Calu3 (cell line): ENCODE measurements at regions not wholly inside any gene's neighbourhood (a gene's known extent, or its start where the extent isn't known, plus 50 kb on each side); places are given as distances from the start of the nearest gene placed in this dataset.

Experiments
- BruUV-seq: library from RNA; stranded (reverse); fragments of 400-500 nt; replicated peaks from 2 replicates; lab custom pipeline; 2021; lab: Mats Ljungman, UMichigan
- CTCF ChIA-PET: fragments of 300-600 bp; sonication (Branson Sonifier 250); formaldehyde crosslinking; loops from one replicate; lab custom pipeline; 2022; ENCODE audit warnings: antibody characterized with exemption; lab: Charles Lee
- DNase-seq: peaks from one replicate; pipeline ENCODE4 v3.0.0; 2022
- H3K27ac Mint-ChIP-seq: one replicate; pipeline ENCODE4 v1.8.0; 2022; ENCODE audit warnings: mixed read lengths; ENCODE audit not compliant: unreplicated experiment
- H3K27me3 Mint-ChIP-seq: one replicate; pipeline ENCODE4 v1.8.0; 2022; ENCODE audit warnings: mixed read lengths; ENCODE audit not compliant: unreplicated experiment
- H3K36me3 Mint-ChIP-seq: one replicate; pipeline ENCODE4 v1.8.0; 2022; ENCODE audit warnings: mild to moderate bottlenecking, moderate library complexity, mixed read lengths; ENCODE audit not compliant: insufficient read depth, unreplicated experiment
- H3K4me1 Mint-ChIP-seq: one replicate; pipeline ENCODE4 v1.8.0; 2022; ENCODE audit warnings: mild to moderate bottlenecking, low read depth, mixed read lengths; ENCODE audit not compliant: unreplicated experiment
- H3K4me3 Mint-ChIP-seq: one replicate; pipeline ENCODE4 v1.8.0; 2022; ENCODE audit warnings: mild to moderate bottlenecking, low read depth, moderate library complexity, mixed read lengths; ENCODE audit not compliant: unreplicated experiment
- H3K9me3 Mint-ChIP-seq: one replicate; pipeline ENCODE4 v1.8.0; 2022; ENCODE audit warnings: low read depth, mixed read lengths; ENCODE audit not compliant: unreplicated experiment
- intact Hi-C: fragments of 100-400 bp; cut with micrococcal nuclease; formaldehyde crosslinking; loops from one replicate; pipeline ENCODE4 v1.10.0; 2022; ENCODE audit not compliant: unreplicated experiment
- TF ChIP-seq, protein P1 (sequence below): fragments of 200-600 bp; IDR thresholded peaks from one replicate; pipeline ENCODE4 v1.8.0; 2022; ENCODE audit warnings: antibody characterized with exemption; ENCODE audit not compliant: unreplicated experiment

GRCh38 chr16:86692426-86692825 is 114.1 kb downstream of the FOXL1 start:
- Mint-ChIP-seq H3K4me3 (no peak overlapping the region), H3K36me3 (no peaks in the 10 kb centered on the region), H3K27me3 (peaks cover 25% of the 10 kb centered on the region), H3K27ac (no peak overlapping the region), H3K9me3 (no peaks in the 10 kb centered on the region), H3K4me1 (no peaks in the 10 kb centered on the region)
- no peak for DNase-seq
- TF ChIP-seq, protein P1, sequence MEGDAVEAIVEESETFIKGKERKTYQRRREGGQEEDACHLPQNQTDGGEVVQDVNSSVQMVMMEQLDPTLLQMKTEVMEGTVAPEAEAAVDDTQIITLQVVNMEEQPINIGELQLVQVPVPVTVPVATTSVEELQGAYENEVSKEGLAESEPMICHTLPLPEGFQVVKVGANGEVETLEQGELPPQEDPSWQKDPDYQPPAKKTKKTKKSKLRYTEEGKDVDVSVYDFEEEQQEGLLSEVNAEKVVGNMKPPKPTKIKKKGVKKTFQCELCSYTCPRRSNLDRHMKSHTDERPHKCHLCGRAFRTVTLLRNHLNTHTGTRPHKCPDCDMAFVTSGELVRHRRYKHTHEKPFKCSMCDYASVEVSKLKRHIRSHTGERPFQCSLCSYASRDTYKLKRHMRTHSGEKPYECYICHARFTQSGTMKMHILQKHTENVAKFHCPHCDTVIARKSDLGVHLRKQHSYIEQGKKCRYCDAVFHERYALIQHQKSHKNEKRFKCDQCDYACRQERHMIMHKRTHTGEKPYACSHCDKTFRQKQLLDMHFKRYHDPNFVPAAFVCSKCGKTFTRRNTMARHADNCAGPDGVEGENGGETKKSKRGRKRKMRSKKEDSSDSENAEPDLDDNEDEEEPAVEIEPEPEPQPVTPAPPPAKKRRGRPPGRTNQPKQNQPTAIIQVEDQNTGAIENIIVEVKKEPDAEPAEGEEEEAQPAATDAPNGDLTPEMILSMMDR: no peak
- intact Hi-C loops: no loop called here
- CTCF ChIA-PET: no interaction called here
- no TSS peak for BruUV-seq

DNA sequence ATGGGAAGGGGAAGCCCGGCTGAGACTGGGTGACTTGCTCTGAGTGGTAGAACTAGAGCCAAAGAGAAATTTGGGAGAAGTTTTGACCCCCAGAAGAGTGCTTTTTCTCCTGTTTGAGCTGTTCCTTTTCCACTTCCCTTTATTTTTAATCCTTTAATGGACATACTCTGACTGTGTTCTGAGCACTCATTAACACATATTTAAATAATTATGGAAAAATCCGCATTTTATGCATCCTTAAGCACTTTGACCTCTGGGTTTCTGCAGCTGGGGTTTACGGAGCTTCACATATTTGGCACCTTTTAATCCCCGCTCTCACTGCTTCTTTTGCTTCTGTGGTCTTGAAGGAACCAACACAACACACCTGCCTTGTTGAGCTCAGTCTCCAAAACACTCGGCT is 114.7 kb downstream of the FOXL1 start:
- Mint-ChIP-seq H3K4me1 (no peaks in the 10 kb centered on the region), H3K27ac (no peak overlapping the region), H3K9me3 (no peaks in the 10 kb centered on the region), H3K36me3 (no peaks in the 10 kb centered on the region), H3K27me3 (peaks cover 25% of the 10 kb centered on the region), H3K4me3 (no peak overlapping the region)
- intact Hi-C loops: no loop called here
- TF ChIP-seq, protein P1: no peak
- CTCF ChIA-PET: no interaction called here
- DNase-seq: no peak
- BruUV-seq: no TSS peak

DNA sequence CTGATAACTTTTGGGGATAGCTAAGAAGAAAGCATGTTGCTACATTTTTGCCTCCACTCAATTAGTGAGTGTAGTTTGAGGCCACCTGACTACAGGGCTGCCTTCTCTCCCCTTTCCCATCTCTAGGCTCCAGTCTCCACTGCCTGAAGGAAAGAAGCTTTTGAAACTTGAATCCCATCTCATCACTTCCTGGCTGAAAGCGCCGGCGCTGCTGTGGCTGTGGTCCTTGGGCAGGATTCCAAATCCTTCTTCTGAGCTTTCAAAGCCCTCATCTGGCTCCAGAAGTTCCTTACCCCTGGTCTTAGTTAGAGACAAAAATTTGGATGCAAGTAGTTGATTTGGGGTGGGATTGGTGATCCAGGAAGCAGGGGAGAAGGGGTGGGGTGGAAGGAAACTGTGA is 119.4 kb downstream of the FOXL1 start:
- Mint-ChIP-seq H3K9me3 (no peaks in the 10 kb centered on the region), H3K4me1 (no peaks in the 10 kb centered on the region), H3K4me3 (no peak overlapping the region), H3K36me3 (peaks cover 6% of the 10 kb centered on the region), H3K27ac (no peak overlapping the region), H3K27me3 (peaks cover 16% of the 10 kb centered on the region)
- CTCF ChIA-PET: no interaction called here
- TF ChIP-seq, protein P1: no peak
- no TSS peak for BruUV-seq
- intact Hi-C loops: no loop called here
- no peak for DNase-seq

- no TSS peak for BruUV-seq
- no peaks in the 10 kb centered on the region for H3K27me3 Mint-ChIP-seq
- H3K36me3 Mint-ChIP-seq: peaks cover 6% of the 10 kb centered on the region
- no peaks in the 10 kb centered on the region for H3K9me3 Mint-ChIP-seq
- no peak overlapping the region for H3K4me3 Mint-ChIP-seq
- no peaks in the 10 kb centered on the region for H3K4me1 Mint-ChIP-seq
- CTCF ChIA-PET: no interaction called here
- DNase-seq: no peak
- intact Hi-C loops: no loop called here
- TF ChIP-seq, protein P1: no peak
- H3K27ac Mint-ChIP-seq: no peak overlapping the region
Measured at GRCh38 chr16:86700046-86700945, 121.9 kb downstream of the FOXL1 start.
